Neural progenitor cell (in vitro differentiated cells): ENCODE measurements at regions not wholly inside any gene's neighbourhood (a gene's known extent, or its start where the extent isn't known, plus 50 kb on each side); places are given as distances from the start of the nearest gene placed in this dataset.

Experiments used
- DNase-seq: peaks from one replicate; pipeline ENCODE4 v3.0.0-alpha.2; 2016; ENCODE audit warnings: low spot score
- H2AFZ ChIP-seq: fragments of 200-600 bp; sonication (generic); replicated peaks from 2 replicates; pipeline ENCODE4 v1.6.1; 2016; ENCODE audit warnings: antibody characterized with exemption
- H3F3A ChIP-seq: fragments of 200-600 bp; sonication (generic); 2 replicates; pipeline ENCODE4 v1.6.1; 2016; ENCODE audit warnings: antibody characterized with exemption, low read depth
- H3K27ac ChIP-seq: fragments of 200-600 bp; sonication (generic); 2 replicates; pipeline ENCODE4 v1.5.1; 2016; ENCODE audit warnings: mild to moderate bottlenecking
- H3K27me3 ChIP-seq: fragments of 200-600 bp; sonication (generic); 2 replicates; pipeline ENCODE4 v1.6.1; 2016; ENCODE audit warnings: mild to moderate bottlenecking, moderate library complexity
- H3K36me3 ChIP-seq: fragments of 200-600 bp; sonication (generic); 2 replicates; pipeline ENCODE4 v1.5.1; 2016
- H3K4me1 ChIP-seq: fragments of 200-600 bp; sonication (generic); 2 replicates; pipeline ENCODE4 v1.6.1; 2016; ENCODE audit warnings: mixed run types
- H3K4me2 ChIP-seq: fragments of 200-600 bp; sonication (generic); 2 replicates; pipeline ENCODE4 v1.6.1; 2016
- H3K4me3 ChIP-seq: fragments of 200-600 bp; sonication (generic); 2 replicates; pipeline ENCODE4 v1.5.1; 2016
- H3K79me2 ChIP-seq: fragments of 200-600 bp; sonication (generic); 2 replicates; pipeline ENCODE4 v1.6.1; 2016; ENCODE audit warnings: low read depth
- H3K9ac ChIP-seq: fragments of 200-600 bp; sonication (generic); 2 replicates; pipeline ENCODE4 v1.6.1; 2016
- H3K9me3 ChIP-seq: fragments of 200-600 bp; sonication (generic); 2 replicates; pipeline ENCODE4 v1.5.1; 2016; ENCODE audit warnings: low read depth
- H4K20me1 ChIP-seq: fragments of 200-600 bp; sonication (generic); 2 replicates; pipeline ENCODE4 v1.6.1; 2016; ENCODE audit warnings: low read depth
- H3K27ac Mint-ChIP-seq: 3 replicates; pipeline ENCODE4 v1.8.0; 2021; ENCODE audit warnings: mixed read lengths
- H3K27me3 Mint-ChIP-seq: 2 replicates; pipeline ENCODE4 v1.8.0; 2022; ENCODE audit warnings: low read depth, mild to moderate bottlenecking, inconsistent platforms, moderate library complexity, mixed read lengths; ENCODE audit not compliant: insufficient read depth
- H3K36me3 Mint-ChIP-seq: 3 replicates; pipeline ENCODE4 v1.8.0; 2021; ENCODE audit warnings: mixed read lengths
- H3K4me1 Mint-ChIP-seq: 3 replicates; pipeline ENCODE4 v1.8.0; 2021; ENCODE audit warnings: mixed read lengths
- H3K4me3 Mint-ChIP-seq: 3 replicates; pipeline ENCODE4 v1.8.0; 2021; ENCODE audit warnings: mild to moderate bottlenecking, moderate library complexity, mixed read lengths
- H3K9me3 Mint-ChIP-seq: 3 replicates; pipeline ENCODE4 v1.8.0; 2020; ENCODE audit warnings: mixed read lengths
- EZH2 ChIP-seq: fragments of 200-600 bp; sonication (generic); IDR thresholded peaks from 2 replicates; pipeline ENCODE4 v1.6.1; 2017; ENCODE audit warnings: antibody characterized with exemption, mild to moderate bottlenecking, moderate library complexity
- EZH2phosphoT487 ChIP-seq: fragments of 200-600 bp; sonication (generic); IDR thresholded peaks from 2 replicates; pipeline ENCODE4 v1.6.1; 2017; ENCODE audit warnings: antibody characterized with exemption
- TF ChIP-seq, protein P1 (sequence below): fragments of 200-600 bp; sonication (generic); IDR thresholded peaks from 2 replicates; pipeline ENCODE4 v1.5.1; 2017; ENCODE audit warnings: antibody characterized with exemption, mild to moderate bottlenecking

DNA sequence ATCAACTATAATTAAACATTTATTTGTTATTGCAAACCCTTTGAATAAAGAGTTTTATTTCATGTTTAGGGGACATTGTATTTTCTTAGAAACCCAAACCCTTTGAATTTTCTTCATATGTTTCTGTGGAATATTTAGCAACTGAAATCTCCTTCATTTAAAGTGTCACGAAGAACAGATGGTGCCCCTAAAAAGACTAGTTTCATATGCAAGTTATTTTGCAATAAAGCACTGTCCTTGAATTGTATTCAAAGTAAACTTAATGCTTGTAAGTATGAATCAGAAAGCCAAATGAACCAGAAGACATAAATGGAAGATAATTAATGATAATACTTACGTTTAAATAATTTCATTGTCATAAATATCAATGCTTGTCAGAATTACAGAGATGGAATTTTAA, 151.9 kb upstream of the CWC22 start:
- H3F3A ChIP-seq = no peaks in the 10 kb centered on the region
- no peak overlapping the region for H3K4me3 ChIP-seq
- no peak overlapping the region for H3K27ac Mint-ChIP-seq
- H3K9me3 ChIP-seq = no peaks in the 10 kb centered on the region
- H4K20me1 ChIP-seq = no peaks in the 10 kb centered on the region
- no peaks in the 10 kb centered on the region for H3K9me3 Mint-ChIP-seq
- no peaks in the 10 kb centered on the region for H3K36me3 Mint-ChIP-seq
- no peak overlapping the region for H2AFZ ChIP-seq
- no peaks in the 10 kb centered on the region for H3K4me1 ChIP-seq
- H3K4me3 Mint-ChIP-seq = no peak overlapping the region
- TF ChIP-seq, protein P1, sequence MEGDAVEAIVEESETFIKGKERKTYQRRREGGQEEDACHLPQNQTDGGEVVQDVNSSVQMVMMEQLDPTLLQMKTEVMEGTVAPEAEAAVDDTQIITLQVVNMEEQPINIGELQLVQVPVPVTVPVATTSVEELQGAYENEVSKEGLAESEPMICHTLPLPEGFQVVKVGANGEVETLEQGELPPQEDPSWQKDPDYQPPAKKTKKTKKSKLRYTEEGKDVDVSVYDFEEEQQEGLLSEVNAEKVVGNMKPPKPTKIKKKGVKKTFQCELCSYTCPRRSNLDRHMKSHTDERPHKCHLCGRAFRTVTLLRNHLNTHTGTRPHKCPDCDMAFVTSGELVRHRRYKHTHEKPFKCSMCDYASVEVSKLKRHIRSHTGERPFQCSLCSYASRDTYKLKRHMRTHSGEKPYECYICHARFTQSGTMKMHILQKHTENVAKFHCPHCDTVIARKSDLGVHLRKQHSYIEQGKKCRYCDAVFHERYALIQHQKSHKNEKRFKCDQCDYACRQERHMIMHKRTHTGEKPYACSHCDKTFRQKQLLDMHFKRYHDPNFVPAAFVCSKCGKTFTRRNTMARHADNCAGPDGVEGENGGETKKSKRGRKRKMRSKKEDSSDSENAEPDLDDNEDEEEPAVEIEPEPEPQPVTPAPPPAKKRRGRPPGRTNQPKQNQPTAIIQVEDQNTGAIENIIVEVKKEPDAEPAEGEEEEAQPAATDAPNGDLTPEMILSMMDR = no peak
- no peak for TF ChIP-seq EZH2
- no peak for TF ChIP-seq EZH2phosphoT487
- no peaks in the 10 kb centered on the region for H3K27me3 ChIP-seq
- H3K27ac ChIP-seq = no peak overlapping the region
- no peak overlapping the region for H3K4me2 ChIP-seq
- no peaks in the 10 kb centered on the region for H3K79me2 ChIP-seq
- no peaks in the 10 kb centered on the region for H3K27me3 Mint-ChIP-seq
- no peak overlapping the region for H3K9ac ChIP-seq
- H3K4me1 Mint-ChIP-seq = no peaks in the 10 kb centered on the region
- no peak for DNase-seq
- H3K36me3 ChIP-seq = no peaks in the 10 kb centered on the region

DNA sequence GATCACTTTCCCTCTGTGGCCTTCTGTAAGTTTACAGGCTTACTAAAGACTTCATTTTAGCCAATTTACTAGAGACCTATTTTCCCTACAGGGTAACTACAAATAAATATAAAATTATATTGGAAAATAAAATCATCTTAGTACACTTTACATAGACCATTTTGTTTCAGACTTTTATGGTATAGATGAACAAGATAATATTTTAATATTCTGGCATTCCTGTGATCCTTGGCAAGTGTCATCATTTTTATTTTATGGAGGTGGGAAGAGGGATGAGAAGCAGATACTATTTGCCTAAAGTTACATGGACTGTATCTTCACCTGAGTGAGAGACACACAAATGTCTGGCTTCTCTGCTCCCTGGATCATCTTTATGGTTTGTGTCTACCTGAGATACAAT, 149.6 kb upstream of the CWC22 start:
- H3K27ac Mint-ChIP-seq = no peak overlapping the region
- H3K27ac ChIP-seq = no peak overlapping the region
- H2AFZ ChIP-seq = no peak overlapping the region
- no peaks in the 10 kb centered on the region for H3K9me3 ChIP-seq
- no peaks in the 10 kb centered on the region for H3K4me1 Mint-ChIP-seq
- no peaks in the 10 kb centered on the region for H3K36me3 ChIP-seq
- H3K4me3 ChIP-seq = no peak overlapping the region
- no peak overlapping the region for H3K9ac ChIP-seq
- no peaks in the 10 kb centered on the region for H3K79me2 ChIP-seq
- no peaks in the 10 kb centered on the region for H4K20me1 ChIP-seq
- no peak for TF ChIP-seq EZH2
- TF ChIP-seq, protein P1 = no peak
- no peak for TF ChIP-seq EZH2phosphoT487
- no peak overlapping the region for H3K4me3 Mint-ChIP-seq
- no peaks in the 10 kb centered on the region for H3K4me1 ChIP-seq
- no peaks in the 10 kb centered on the region for H3F3A ChIP-seq
- H3K27me3 Mint-ChIP-seq = no peaks in the 10 kb centered on the region
- H3K4me2 ChIP-seq = no peak overlapping the region
- no peaks in the 10 kb centered on the region for H3K9me3 Mint-ChIP-seq
- no peaks in the 10 kb centered on the region for H3K27me3 ChIP-seq
- DNase-seq = no peak
- no peaks in the 10 kb centered on the region for H3K36me3 Mint-ChIP-seq

DNA sequence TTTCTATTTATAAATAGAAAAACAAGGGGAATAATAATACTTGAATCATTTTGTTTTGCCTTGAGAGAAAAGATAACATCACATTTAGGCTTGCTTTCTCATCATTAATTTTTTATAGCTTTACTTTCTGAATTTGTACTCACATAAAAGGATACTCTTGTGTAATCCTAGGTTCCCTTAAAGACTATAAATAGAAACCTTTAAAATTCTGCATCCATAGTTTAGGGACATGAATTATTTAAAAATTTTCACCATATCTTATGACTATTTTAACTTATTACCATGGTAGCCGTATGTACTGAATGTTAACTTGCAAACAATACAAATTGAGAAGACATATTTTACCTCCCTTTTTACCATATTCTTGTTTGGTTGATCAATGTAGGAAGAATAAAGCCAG, 143.5 kb upstream of the CWC22 start:
- Histone ChIP-seq H3K27me3 (no peaks in the 10 kb centered on the region), H3K79me2 (no peaks in the 10 kb centered on the region), H3K4me1 (no peaks in the 10 kb centered on the region), H3F3A (no peaks in the 10 kb centered on the region), H3K36me3 (no peaks in the 10 kb centered on the region), H3K9ac (no peak overlapping the region), H3K9me3 (no peaks in the 10 kb centered on the region), H3K27ac (no peak overlapping the region), H3K4me2 (no peak overlapping the region), H3K4me3 (no peak overlapping the region), H4K20me1 (no peaks in the 10 kb centered on the region), H2AFZ (no peak overlapping the region)
- no peak overlapping the region for H3K27ac Mint-ChIP-seq
- H3K27me3 Mint-ChIP-seq = no peaks in the 10 kb centered on the region
- H3K4me1 Mint-ChIP-seq = no peaks in the 10 kb centered on the region
- no peak for DNase-seq
- H3K4me3 Mint-ChIP-seq = no peak overlapping the region
- TF ChIP-seq EZH2 (no peak), EZH2phosphoT487 (no peak)
- TF ChIP-seq, protein P1 = no peak
- no peaks in the 10 kb centered on the region for H3K9me3 Mint-ChIP-seq
- no peaks in the 10 kb centered on the region for H3K36me3 Mint-ChIP-seq

DNA sequence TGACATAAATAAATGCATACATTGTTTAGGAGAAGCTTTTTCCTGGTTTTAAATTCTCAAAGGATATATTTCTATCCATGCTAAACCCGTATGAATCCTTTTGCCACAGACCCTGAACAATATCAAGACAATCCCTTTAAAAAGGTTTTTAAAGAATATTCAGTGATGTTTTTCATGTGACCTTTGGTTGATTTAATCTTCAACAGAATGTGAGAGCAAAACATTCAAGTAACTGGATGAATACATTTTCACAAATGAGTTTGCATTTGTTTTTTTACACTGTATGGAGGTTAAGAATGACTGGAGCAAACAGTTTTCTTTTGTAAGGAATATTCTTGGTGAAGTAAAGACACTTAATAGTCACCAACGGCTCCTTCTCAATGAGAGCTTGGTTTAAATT, 139.4 kb upstream of the CWC22 start:
- H3K4me2 ChIP-seq = no peak overlapping the region
- H3K79me2 ChIP-seq = no peaks in the 10 kb centered on the region
- H4K20me1 ChIP-seq = no peaks in the 10 kb centered on the region
- peaks cover 2% of the 10 kb centered on the region for H3K4me1 Mint-ChIP-seq
- H3K27ac Mint-ChIP-seq = no peak overlapping the region
- H3K9me3 Mint-ChIP-seq = no peaks in the 10 kb centered on the region
- H3K9me3 ChIP-seq = no peaks in the 10 kb centered on the region
- peaks cover 4% of the 10 kb centered on the region for H3K4me1 ChIP-seq
- H2AFZ ChIP-seq = peak overlapping the region; percentile 53
- no peaks in the 10 kb centered on the region for H3K27me3 Mint-ChIP-seq
- no peaks in the 10 kb centered on the region for H3F3A ChIP-seq
- TF ChIP-seq EZH2phosphoT487 (no peak), EZH2 (no peak)
- TF ChIP-seq, protein P1 = no peak
- H3K36me3 ChIP-seq = no peaks in the 10 kb centered on the region
- no peak overlapping the region for H3K4me3 Mint-ChIP-seq
- H3K27me3 ChIP-seq = no peaks in the 10 kb centered on the region
- H3K27ac ChIP-seq = no peak overlapping the region
- H3K36me3 Mint-ChIP-seq = no peaks in the 10 kb centered on the region
- no peak overlapping the region for H3K9ac ChIP-seq
- DNase-seq = no peak
- no peak overlapping the region for H3K4me3 ChIP-seq
